HL-60/S4 treated with phorbol 12-myristate 13-acetate at 8.2 ng/mL for 4 days and 3 days (cell line): ENCODE measurements at regions not wholly inside any gene's neighbourhood (a gene's known extent, or its start where the extent isn't known, plus 50 kb on each side); places are given as distances from the start of the nearest gene placed in this dataset.
"Not testable (repeated sequence)": the region's sequence is repeated elsewhere in the genome, so short reads cannot be mapped to it uniquely, and the experiment has no call there.

ENCODE experiments used
- in situ Hi-C: fragments of 300-500 bp; cut with MboI; formaldehyde crosslinking; loops from 2 replicates; pipeline ENCODE4 v1.15.0; 2022; ENCODE audit warnings: low sequenced_read_pairs

- in situ Hi-C loops = no loop called here
These were observed 476.2 kb downstream of the PPARGC1A start for GRCh38 chr4:23413631-23414030.

GRCh38 chr4:23412701-23413100, 477.1 kb downstream of the PPARGC1A start:
- in situ Hi-C loops = no loop called here

- in situ Hi-C loops = not testable (repeated sequence)
These were observed 480.9 kb downstream of the PPARGC1A start for GRCh38 chr4:23408913-23409312.

GRCh38 chr4:23401572-23401971, 488.3 kb downstream of the PPARGC1A start:
- in situ Hi-C loops = no loop called here

DNA sequence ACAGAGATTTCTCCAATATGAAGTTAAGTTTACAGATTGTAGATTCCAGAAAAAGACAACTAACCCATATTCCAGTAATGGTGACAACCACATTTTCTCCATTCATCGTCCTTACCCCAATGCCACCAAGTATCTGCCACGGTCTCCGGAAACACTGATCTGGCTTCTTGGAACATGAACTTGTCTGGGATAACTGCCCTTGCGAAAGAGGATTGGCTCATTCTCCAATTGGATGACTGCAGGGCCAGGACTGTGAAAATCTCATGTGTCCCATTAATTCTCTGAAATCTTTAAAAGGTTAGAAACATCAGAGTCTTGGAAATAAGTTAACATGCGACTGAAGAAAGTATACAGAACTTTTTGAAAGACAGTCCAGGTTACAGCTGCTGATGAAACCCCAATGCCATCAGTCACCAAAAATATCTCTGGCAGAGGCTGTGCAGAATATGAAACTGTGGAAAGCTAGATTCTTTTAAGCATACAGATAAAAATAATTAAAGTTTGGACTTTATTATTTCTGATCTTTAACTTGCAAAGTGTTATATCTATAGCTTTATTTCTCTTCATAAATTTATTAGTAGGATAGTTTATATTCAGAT, 496.9 kb downstream of the PPARGC1A start:
- in situ Hi-C loops = no loop called here

GRCh38 chr4:23390246-23390645, 499.6 kb downstream of the PPARGC1A start:
- in situ Hi-C loops = no loop called here

GRCh38 chr4:23388699-23389395, 501.0 kb downstream of the PPARGC1A start:
- in situ Hi-C loops = no loop called here

GRCh38 chr4:23388255-23388654, 501.6 kb downstream of the PPARGC1A start:
- in situ Hi-C loops = no loop called here

- in situ Hi-C loops = no loop called here
These were observed 505.1 kb downstream of the PPARGC1A start for GRCh38 chr4:23384741-23385140.

GRCh38 chr4:23382879-23383278, 507.0 kb downstream of the PPARGC1A start:
- in situ Hi-C loops = no loop called here

DNA sequence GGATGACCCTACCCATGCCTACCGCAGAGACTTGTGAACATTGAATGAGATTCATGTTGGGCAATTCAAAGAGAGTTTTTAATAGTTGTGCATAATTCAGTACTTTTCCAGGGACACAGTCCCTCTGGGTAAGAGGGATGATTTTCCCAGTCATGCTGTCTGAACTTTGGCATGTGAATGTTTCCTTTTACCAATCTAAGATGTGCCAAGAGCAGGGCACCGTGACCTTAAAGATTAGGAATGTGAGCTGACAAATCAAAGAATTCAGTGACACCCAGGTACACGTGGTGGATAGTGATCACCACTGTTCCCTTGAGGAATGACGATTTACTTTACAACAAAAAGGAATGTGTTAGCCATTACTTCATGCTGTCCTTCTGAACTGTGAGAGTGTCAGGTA, 515.6 kb downstream of the PPARGC1A start:
- in situ Hi-C loops = no loop called here

DNA sequence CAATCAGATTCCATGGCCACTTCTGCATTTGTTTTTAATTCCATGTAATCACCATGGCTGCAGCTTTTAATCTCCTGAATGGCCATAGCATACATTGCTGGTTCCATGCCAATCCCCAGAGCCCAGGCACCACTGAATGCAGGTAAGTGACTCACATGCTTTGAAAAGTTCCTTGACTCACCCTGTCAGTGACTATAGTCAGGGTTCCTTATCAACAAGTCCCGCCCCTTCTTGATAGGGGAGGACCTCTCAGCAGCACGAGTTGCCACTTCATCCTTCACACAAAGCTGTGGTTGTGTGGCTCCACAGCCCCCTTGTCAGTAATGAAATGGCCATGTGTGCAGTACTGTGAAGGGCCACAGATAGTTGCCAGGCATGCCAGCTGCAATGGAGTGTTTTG, 516.6 kb downstream of the PPARGC1A start:
- in situ Hi-C loops = no loop called here

GRCh38 chr4:23371533-23371932, 518.3 kb downstream of the PPARGC1A start:
- in situ Hi-C loops = no loop called here

- in situ Hi-C loops = no loop called here
These were observed 520.5 kb downstream of the PPARGC1A start for GRCh38 chr4:23369331-23369730.

GRCh38 chr4:23368081-23368697, 521.7 kb downstream of the PPARGC1A start:
- in situ Hi-C loops = no loop called here

DNA sequence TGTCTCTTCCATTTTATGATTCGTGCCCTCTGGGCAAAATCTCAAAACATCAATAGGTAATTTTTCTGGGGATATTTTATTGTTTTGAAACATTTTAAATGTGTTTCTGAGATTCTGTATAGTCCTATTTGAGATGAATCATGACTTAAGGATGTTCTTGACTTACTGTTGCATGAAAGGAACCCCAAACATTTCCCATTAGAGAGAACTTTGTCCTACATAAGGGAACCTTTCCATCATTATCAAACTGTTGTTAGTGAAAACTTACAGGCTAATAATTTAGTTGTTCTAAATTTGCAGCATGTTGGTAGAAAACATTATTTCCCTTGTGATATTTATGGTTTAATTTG, 523.3 kb downstream of the PPARGC1A start:
- in situ Hi-C loops = no loop called here

GRCh38 chr4:23365871-23366556, 523.8 kb downstream of the PPARGC1A start:
- in situ Hi-C loops = no loop called here

DNA sequence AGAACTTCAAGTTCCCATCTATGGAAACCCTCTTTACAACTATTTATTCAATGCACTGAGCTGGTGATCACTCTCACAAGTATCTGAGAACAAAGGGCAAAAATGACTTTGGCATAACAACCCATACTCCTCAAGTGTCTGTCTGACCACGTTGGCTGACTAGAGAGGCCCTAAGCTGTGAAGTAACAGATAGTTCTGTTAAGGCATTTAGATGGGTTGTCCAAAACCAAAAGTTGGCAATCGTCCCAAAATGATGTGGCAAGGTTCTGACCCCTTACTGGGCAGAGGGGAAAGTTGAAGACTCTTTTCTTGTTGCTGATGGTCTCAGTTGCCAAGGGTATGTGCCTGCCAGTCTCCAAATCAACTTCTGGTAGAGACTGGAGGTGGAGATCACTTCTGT, 524.8 kb downstream of the PPARGC1A start:
- in situ Hi-C loops = no loop called here

DNA sequence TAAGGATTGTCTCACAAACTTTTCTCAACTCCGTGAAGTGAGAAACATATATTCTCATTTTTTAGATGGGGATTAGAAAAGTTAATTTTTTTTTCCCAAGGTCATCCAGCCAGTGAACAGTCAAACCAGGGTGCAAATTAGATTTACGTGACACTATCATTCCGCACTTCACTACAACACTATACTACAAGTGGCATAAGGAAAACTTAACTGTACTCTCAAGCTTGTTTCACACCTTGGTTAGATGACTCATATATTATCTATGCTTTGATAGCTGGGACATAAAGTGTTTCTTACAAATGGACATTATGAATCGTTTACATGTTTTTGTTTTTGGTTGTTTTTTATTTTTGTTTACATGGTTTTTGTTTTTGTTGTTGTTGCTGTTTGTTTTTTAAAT, 525.7 kb downstream of the PPARGC1A start:
- in situ Hi-C loops = no loop called here

DNA sequence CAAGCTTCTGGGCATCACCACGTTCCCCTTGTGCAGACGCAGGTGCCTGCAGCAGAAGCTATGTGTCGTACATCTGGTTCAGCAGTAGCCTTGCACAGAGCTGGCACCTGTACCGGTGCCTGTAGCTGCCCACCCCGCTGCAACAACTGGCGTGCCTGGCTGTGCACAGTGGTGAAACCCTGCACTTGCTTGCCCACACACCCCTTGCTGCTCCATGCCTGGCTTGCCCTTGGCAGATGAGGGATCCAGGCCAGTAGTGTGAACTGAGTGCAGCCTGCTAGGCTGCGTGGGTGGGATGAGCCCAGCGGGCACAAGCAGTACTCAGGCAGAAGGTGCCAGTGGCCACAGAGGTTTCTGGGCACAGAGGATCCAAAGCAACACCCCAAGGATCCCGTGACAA, 528.4 kb downstream of the PPARGC1A start:
- in situ Hi-C loops = no loop called here

DNA sequence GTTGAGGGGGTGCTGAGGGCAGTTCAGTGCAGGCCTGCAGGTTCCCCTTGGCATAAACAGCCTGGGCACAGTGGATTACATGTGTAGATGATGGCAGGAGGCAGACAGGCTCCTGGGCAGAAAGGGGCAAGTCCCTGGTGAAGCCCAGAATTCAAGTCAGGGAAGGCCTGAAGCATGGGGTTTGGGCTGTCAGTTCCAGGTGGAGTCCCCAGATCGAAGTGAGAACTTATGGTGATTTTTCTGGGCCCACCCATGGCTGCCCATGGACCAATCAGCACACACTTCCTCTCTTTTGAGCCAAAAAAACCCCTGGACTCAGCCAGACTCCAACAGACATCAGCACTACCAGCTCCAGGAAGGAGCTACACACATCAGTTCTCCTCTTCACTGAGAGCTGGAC, 529.1 kb downstream of the PPARGC1A start:
- in situ Hi-C loops = no loop called here

DNA sequence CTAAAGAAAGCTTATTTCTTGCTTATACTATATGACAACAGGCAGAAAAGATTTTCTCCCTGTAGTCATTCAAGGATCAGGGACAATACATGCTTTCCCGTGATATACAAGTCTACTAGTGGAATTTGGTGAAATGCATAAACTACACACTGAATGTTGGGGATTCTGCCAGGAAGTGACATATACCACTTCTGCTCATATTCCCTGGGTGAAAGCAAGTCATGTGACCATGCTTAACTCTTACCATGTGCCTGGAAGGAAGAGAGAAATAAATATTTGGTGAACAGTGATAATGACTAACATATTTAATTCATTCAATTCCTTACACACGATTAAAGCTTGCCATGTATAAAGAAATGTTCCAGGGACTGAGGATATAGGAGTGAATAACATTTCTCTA, 534.6 kb downstream of the PPARGC1A start:
- in situ Hi-C loops = no loop called here
